ENCODE measurements at regions not wholly inside any gene's neighbourhood (a gene's known extent, or its start where the extent isn't known, plus 50 kb on each side); places are given as distances from the start of the nearest gene placed in this dataset.
"Not testable (repeated sequence)": the region's sequence is repeated elsewhere in the genome, so short reads cannot be mapped to it uniquely, and the experiment has no call there.

DNA sequence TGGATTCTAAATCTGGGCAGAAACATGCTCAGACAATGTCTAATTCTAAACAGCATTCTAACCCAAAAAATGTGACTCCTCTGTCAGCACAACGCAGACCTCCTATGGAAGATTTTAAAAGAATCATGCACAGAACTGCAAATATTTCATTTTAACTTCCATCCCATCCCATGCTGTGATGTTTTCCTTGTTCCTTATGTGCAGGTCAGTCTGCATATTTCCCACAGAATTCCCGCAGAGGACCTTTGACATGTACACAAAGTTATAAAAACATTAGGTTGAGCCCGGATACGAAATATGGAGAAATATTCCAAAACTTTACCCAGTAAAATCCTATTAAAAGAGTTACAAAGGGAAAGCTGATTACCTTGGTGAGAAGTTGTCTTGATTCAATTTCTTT lies 467.1 kb upstream of the EPHA7 start:
- in situ Hi-C loops (cut with HindIII; ENCODE audit: low pct_unique_long_range_greater_than_20kb, low sequenced_read_pairs): no loop called here
- DNase-seq (ENCODE audit: low read depth, low spot score): no peak

DNA sequence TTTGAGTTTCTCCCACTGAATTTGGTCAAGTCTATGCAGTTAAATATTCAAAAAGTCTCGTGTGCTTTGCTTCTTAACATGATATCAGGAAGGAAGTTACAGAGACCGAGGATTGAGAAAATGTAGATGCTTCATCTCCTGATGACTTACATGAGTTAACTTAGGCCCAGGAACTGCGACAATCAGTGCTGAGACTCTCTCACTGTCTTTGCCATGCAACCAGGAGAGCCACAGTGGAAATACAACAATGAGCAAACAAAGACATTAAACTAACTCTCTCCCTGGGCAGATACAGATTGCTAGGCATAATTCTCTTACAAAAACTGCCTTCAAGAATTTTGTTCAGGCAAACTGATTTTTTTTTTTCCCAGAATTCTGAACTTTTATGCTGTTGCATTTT lies 440.6 kb upstream of the EPHA7 start:
- DNase-seq (ENCODE audit: low read depth, low spot score): no peak
- in situ Hi-C loops (cut with HindIII; ENCODE audit: low pct_unique_long_range_greater_than_20kb, low sequenced_read_pairs): no loop called here

DNA sequence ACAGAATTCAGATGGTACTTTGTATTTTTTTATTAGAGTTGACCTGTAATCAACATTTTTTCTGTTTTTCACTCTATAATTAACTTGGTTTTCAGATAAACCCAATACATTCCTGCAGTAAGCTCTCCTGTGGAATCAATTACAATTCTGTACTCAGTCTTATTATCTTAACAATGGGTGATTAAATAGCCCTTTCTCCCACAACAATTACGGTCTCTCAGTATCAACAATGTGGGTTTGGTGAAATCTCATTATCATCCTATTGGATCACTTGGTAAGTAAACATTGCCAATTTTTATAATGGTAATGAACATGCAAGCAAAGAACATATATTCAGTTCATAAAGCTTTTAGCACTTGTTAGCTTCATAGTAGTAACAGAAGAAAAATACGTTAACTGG lies 438.9 kb upstream of the EPHA7 start:
- in situ Hi-C loops (cut with HindIII; ENCODE audit: low pct_unique_long_range_greater_than_20kb, low sequenced_read_pairs): no loop called here
- no peak for DNase-seq (ENCODE audit: low read depth, low spot score)

DNA sequence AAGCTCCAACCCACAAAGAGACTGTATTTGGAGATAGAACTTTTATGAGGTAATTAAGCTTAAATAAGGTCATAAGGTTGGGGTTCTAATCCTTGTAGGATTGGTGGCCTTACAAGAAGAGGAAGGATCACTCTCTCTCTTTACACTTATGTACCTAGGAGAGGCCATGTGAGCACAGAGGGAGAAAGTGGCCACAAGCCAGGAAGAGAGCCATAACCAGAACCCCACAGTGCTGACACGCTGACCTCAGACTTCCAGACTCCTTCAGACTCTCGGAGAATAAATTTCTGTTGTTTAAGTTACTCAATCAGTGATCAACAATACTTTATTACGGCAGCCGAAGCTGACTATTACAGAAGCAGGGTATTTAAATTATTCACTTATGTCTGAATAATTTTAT lies 430.5 kb upstream of the EPHA7 start:
- in situ Hi-C loops (cut with HindIII; ENCODE audit: low pct_unique_long_range_greater_than_20kb, low sequenced_read_pairs): no loop called here
- no peak for DNase-seq (ENCODE audit: low read depth, low spot score)

DNA sequence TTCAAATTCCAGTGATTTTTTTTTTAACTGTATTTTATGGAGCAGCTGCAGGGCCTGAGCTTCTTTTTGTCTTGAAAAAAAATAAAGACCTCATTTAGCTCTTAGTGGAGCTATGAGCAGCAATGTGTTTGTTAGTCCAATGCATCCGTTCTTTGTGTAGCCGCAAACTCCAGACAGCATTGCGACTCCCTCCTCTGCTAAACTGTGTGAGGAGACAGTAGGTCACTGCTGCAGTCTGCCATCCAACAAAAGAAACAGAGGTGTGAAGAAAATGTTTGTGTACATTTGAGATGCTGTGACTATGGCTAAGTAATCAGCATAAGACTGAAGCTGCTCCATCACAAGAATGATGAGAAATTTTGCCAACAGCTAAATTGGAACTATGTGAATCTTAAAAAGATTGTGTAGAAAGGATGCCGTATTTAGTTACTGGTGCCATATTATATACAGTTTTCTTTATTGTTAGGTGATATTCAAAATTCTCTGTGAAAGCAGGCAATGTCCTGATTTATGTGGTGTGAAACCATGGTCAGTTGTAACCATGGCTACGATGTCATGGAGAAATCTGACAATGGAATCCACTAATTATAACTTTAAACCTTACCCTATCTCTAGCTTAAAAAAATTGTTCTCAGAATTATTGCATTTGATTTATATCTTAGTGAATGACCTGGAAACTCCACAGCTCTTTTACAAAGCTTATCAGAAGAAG lies 428.8 kb upstream of the EPHA7 start:
- in situ Hi-C loops (cut with HindIII; ENCODE audit: low pct_unique_long_range_greater_than_20kb, low sequenced_read_pairs): no loop called here
- no peak for DNase-seq (ENCODE audit: low read depth, low spot score)

DNA sequence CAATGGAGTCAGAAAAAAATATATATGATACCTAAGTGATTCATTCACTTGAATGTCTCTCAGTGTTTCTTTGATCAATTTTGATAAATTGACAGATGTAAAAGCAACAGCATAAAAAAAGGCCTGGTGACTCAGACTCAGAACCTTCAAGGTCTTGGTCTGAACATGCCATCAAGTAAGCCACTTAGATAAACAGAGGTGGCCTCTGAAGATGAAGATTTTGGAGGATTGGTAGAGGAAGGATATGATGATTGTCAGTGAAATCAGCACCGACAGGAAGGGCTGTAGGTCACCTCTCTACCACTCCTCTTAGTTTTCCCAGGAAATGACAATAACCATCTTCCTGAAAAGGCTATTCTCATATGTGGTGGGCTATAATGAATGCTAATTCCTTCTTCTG lies 422.8 kb upstream of the EPHA7 start:
- no peak for DNase-seq (ENCODE audit: low read depth, low spot score)
- in situ Hi-C loops (cut with HindIII; ENCODE audit: low pct_unique_long_range_greater_than_20kb, low sequenced_read_pairs): no loop called here

DNA sequence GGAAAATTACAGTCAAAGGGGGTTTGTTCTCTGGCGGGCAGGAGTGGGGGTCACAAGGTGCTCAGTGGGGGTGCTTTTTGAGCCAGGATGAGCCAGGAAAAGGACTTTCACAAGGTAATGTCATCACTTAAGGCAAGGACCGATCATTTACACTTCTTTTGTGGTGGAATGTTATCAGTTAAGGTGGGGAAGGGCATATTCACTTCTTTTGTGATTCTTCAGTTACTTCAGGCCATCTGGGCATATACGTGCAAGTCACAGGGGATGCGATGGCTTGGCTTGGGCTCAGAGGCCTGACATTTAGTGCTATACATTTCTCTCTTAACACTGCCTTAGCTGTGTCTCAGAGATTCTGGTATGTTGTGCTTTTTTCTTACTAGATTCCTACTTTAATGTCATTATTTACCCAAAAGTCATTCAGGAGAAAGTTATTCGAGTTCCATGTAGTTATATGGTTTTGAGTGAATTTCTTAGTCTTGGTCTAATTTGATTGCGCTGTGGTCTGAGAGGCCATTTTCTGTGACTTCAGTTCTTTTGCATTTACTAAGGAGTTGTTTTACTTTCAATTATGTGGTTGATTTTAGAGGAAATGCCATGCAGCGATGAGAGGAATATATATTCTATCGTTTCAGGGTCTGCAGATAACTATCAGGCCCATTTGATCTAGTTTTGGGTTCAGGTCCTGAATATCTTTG lies 416.2 kb upstream of the EPHA7 start:
- in situ Hi-C loops (cut with HindIII; ENCODE audit: low pct_unique_long_range_greater_than_20kb, low sequenced_read_pairs); DNase-seq (ENCODE audit: low read depth, low spot score): not testable (repeated sequence)

DNA sequence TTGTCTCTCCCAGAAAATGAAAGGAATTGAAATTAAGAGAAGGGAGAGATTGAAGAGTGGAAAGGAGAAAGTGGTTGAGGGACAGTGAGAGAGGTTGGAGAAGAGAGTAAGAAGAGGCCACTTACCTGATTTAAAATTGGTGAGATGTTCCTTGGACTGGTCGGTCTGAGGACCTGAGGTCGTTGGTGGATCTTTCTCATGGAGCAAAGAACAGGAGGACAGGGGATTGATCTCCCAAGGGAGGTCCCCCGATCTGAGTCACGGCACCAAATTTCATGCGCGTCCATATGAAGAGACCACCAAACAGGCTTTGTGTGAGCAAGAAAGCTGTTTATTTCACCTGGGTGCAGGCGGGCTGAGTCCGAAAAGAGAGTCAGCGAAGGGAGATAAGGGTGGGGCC lies 415.7 kb upstream of the EPHA7 start:
- in situ Hi-C loops (cut with HindIII; ENCODE audit: low pct_unique_long_range_greater_than_20kb, low sequenced_read_pairs); DNase-seq (ENCODE audit: low read depth, low spot score): not testable (repeated sequence)

DNA sequence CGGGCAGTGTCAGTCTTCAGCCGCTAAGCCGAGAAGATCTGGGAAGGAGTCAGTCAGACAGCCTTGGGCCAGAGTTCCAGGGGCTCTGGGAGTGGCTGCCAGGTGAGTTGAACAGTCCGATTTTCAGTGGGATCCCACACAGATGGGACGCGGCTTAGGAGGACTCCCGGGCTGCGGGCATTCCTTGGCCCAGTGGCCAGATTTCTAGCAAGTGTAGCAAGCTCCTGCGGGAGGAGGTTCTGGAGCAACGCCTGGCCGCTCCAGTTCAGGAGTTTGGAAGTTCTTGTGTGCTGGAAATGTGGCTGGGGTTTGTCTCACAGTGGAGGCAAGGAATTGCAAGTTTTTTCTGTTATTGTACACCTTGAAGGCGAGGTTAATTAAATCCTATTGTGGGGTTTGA lies 414.0 kb upstream of the EPHA7 start:
- DNase-seq (ENCODE audit: low read depth, low spot score); in situ Hi-C loops (cut with HindIII; ENCODE audit: low pct_unique_long_range_greater_than_20kb, low sequenced_read_pairs): not testable (repeated sequence)

DNA sequence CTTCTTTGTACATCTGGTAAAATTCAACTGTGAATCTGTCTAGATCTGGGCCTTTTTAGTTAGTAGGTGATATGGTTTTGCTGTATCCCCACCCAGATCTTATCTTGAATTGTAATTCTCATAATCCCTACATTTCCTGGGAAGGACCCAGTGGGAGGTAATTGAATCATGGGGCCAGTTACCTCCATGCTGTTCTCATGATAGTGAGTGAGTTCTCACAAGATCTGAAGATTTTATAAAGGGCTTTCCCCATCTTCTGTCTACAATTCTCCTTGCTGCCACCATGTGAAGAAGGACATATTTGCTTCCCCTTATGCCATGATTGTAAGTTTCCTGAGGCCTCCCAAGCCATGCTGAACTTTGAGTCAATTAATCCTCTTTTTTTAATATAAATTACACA lies 410.4 kb upstream of the EPHA7 start:
- in situ Hi-C loops (cut with HindIII; ENCODE audit: low pct_unique_long_range_greater_than_20kb, low sequenced_read_pairs); DNase-seq (ENCODE audit: low read depth, low spot score): not testable (repeated sequence)

DNA sequence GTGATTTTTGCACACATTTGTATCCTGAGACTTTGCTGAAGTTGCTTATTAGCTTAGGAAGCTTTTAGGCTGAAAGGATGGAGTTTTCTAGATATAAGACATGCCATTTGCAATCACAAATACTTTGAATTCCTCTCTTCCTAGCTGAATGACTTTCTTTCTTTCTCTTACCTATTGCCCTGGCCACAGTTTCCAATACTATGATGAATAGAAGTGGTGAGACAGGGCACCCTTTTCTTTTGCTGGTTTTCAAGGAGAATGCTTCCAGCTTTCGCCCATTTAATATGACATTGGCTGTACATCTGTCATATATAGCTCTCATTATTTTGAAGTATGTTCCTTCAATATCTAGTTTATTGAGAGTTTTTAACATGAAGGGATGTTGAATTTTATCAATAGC lies 409.6 kb upstream of the EPHA7 start:
- no peak for DNase-seq (ENCODE audit: low read depth, low spot score)
- in situ Hi-C loops (cut with HindIII; ENCODE audit: low pct_unique_long_range_greater_than_20kb, low sequenced_read_pairs): no loop called here

DNA sequence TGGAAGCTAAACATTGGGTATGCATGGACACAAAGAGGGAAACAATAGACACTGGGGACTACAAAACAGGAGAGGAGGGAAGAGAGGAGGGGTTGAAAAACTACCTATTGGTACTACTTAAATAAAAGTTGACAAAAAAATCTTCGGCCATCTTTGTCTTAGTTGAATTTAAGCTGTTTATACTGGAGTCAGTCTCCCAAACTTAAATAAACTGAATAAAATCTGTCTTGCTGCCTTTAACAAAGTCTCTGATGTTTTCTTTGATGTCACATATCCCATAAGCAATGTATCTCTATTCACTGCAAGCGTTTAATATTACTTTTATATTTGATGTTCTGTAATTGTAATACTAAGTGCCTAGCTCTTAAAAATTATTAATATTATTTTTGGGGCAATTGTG lies 409.2 kb upstream of the EPHA7 start:
- in situ Hi-C loops (cut with HindIII; ENCODE audit: low pct_unique_long_range_greater_than_20kb, low sequenced_read_pairs): no loop called here
- DNase-seq (ENCODE audit: low read depth, low spot score): no peak

DNA sequence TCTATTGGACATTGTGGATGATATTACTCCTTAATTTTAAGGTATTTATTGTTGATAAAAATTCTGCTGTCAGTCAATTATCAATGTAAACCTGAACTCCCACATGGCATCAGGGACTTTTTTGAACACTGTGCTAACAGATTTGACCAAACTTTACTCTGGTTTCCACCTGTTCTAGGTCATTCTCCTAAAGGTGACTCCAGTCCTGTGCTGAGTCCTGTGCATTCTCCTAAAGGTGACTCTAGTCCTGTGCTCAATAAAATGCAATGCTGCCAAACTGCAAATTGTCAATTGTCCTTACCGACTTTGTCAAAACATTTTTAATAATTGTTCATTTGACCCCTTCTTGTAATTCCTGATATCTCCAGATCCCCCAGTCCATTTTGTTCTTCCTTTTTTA lies 408.4 kb upstream of the EPHA7 start:
- in situ Hi-C loops (cut with HindIII; ENCODE audit: low pct_unique_long_range_greater_than_20kb, low sequenced_read_pairs): no loop called here
- no peak for DNase-seq (ENCODE audit: low read depth, low spot score)

DNA sequence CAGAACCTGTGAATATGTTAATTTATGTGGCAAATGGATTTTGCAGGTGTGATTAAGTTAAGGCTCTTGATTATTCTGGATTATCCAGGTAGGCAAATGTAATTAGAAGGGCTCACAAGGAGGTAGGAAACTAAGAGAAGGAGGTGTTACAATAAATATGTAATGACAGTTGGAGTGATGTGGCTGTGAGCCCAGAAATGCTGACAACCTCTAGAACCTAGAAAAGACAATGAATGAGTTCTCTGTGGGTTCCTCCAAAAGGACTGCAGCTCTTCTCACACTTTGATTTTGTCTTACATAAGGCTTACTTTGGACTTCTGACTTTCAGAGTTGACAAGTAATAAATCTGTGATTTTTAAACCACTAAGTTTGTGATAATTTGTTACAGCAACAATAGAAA lies 406.6 kb upstream of the EPHA7 start:
- in situ Hi-C loops (cut with HindIII; ENCODE audit: low pct_unique_long_range_greater_than_20kb, low sequenced_read_pairs): no loop called here
- no peak for DNase-seq (ENCODE audit: low read depth, low spot score)

DNA sequence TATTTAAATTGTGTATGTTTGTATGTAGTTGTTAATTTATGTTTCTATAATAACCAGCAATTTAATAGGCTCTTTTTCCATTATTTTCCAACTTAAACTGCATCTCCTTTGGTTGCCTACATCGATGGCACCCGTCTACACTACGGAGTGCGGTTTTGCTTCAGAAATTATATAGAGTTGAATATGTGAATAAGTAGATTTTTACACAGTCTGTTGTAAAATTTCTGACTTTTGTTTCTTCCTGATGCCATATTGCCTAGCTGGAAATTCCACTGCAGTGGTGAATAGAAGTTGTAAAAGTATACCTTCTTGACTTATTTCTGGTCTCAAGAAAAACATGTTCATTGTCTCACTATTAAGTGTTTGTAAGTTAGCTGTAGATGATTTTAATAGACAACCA lies 404.1 kb upstream of the EPHA7 start:
- in situ Hi-C loops (cut with HindIII; ENCODE audit: low pct_unique_long_range_greater_than_20kb, low sequenced_read_pairs): no loop called here
- DNase-seq (ENCODE audit: low read depth, low spot score): no peak

DNA sequence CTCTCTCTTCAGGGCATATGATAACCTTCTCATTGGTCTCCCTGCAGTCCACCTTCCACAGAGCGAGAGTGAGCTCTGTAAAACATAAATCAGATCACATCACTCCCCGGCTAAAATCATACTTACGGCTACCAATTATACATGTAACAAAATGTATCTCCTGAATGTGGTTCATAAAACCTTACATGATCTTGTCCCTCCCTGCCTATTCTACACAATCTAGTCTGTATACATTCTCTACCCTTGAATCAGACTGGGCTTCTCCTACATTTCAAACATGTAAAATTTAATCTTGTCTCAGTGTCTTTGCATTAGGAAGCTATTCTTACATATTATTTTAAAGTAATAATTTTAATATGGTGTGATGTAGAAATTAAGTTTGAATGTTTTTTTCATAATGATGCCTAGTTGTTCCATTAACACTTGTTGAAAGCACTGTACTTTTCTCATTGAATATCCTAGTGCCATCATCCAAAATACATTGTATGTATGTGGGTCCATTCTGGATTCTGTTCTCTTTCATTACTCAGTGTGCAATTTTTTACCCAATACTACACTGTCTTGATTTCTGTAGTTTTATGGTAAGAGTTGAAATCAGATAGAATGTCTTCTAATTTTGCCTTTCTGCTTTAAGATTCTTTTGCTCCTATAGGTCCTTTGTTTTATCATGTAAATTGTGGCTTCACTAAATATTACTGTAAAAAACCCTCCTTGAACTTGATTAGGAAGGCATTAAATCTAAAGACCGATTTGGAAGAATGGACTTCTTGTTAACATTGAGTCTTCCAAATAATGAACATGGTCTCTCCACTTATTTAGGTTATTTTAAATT lies 403.3 kb upstream of the EPHA7 start:
- DNase-seq (ENCODE audit: low read depth, low spot score): no peak
- in situ Hi-C loops (cut with HindIII; ENCODE audit: low pct_unique_long_range_greater_than_20kb, low sequenced_read_pairs): no loop called here

DNA sequence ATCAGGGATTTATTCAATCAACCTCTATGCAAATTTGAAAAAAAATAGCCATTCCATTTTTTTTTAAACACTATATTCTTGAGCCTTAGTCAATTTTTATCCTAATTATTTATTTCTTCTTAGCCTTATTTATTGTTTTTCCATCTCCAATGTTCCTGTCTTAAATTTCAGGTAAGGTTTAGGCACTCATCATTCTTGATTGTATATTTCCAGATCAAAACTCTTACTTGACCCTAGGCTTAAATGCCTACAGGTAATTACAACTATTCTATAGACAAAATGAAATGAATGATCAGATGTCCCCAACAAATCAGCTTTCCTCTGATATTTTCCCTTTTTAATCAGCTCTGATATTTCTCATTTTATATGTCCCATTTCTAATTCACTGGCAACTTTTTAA lies 402.6 kb upstream of the EPHA7 start:
- DNase-seq (ENCODE audit: low read depth, low spot score): no peak
- in situ Hi-C loops (cut with HindIII; ENCODE audit: low pct_unique_long_range_greater_than_20kb, low sequenced_read_pairs): no loop called here

DNA sequence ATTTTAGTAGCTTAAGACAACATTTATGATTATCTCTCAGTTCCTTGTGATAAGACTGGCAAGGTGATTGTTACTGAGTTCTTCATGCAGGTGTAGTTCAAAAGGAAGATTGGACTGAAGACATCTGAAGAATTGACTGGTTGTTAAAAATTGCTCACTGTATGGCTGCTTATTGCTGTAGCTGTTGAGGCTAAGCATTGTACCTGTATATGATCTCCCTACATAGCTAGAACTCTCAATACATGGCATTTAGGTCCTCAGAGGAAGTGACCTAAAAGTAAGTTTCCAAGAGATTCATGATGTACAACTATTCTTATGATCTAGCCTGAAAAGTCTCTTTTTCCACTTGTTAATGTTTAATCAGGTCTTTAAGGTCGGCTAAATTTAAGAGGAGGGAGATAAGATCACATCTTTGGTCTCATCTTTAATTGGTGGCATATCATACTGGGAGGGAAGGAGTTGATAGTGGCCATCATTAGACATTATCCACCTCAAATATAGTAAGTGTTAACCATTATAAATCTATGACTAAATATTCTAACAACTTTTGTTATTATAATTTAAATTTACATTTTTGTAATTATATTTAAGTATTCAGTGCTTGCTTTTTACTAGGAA lies 401.2 kb upstream of the EPHA7 start:
- DNase-seq (ENCODE audit: low read depth, low spot score): no peak
- in situ Hi-C loops (cut with HindIII; ENCODE audit: low pct_unique_long_range_greater_than_20kb, low sequenced_read_pairs): no loop called here
